Activated naive CD4-positive, alpha-beta T cell treated with anti-CD3 and anti-CD28 coated beads, Interleukin-2, amount 10 ng/mL, durations not matched to agents 7 days and 5 days (primary cell): ENCODE measurements at regions not wholly inside any gene's neighbourhood (a gene's known extent, or its start where the extent isn't known, plus 50 kb on each side); places are given as distances from the start of the nearest gene placed in this dataset.

ENCODE experiments used
- CTCF ChIA-PET: fragments of 350-600 bp; sonication (Branson Sonifier 250); formaldehyde crosslinking; loops from one replicate; lab custom pipeline; 2021; ENCODE audit warnings: antibody characterized with exemption; lab: Charles Lee
- DNase-seq: peaks from one replicate; pipeline ENCODE4 v3.0.0-alpha.2; 2020
- H3K27ac Mint-ChIP-seq: one replicate; pipeline ENCODE4 v1.8.0; 2021; ENCODE audit warnings: mild to moderate bottlenecking, moderate library complexity, mixed read lengths
- H3K27me3 Mint-ChIP-seq: one replicate; pipeline ENCODE4 v1.8.0; 2021; ENCODE audit warnings: mild to moderate bottlenecking, mixed read lengths
- H3K36me3 Mint-ChIP-seq: one replicate; pipeline ENCODE4 v1.8.0; 2021; ENCODE audit warnings: mixed read lengths
- H3K4me1 Mint-ChIP-seq: one replicate; pipeline ENCODE4 v1.8.0; 2021; ENCODE audit warnings: mixed read lengths
- H3K4me3 Mint-ChIP-seq: one replicate; pipeline ENCODE4 v1.8.0; 2021; ENCODE audit warnings: mild to moderate bottlenecking, moderate library complexity, mixed read lengths
- H3K9me3 Mint-ChIP-seq: one replicate; pipeline ENCODE4 v1.8.0; 2021; ENCODE audit warnings: mixed read lengths

GRCh38 chr16:76175718-76176117 lies 101.5 kb upstream of the CNTNAP4 start:
- Mint-ChIP-seq H3K27ac (no peak overlapping the region), H3K4me3 (no peak overlapping the region), H3K9me3 (peaks cover 15% of the 10 kb centered on the region), H3K4me1 (no peaks in the 10 kb centered on the region), H3K36me3 (no peaks in the 10 kb centered on the region), H3K27me3 (no peaks in the 10 kb centered on the region)
- DNase-seq = no peak
- CTCF ChIA-PET = no interaction called here

GRCh38 chr16:76176153-76176552 lies 101.0 kb upstream of the CNTNAP4 start:
- no peak overlapping the region for H3K27ac Mint-ChIP-seq
- no peaks in the 10 kb centered on the region for H3K4me1 Mint-ChIP-seq
- no peak overlapping the region for H3K4me3 Mint-ChIP-seq
- peaks cover 15% of the 10 kb centered on the region for H3K9me3 Mint-ChIP-seq
- H3K36me3 Mint-ChIP-seq = no peaks in the 10 kb centered on the region
- H3K27me3 Mint-ChIP-seq = no peaks in the 10 kb centered on the region
- CTCF ChIA-PET = no interaction called here
- DNase-seq = no peak

GRCh38 chr16:76176616-76177015 lies 100.6 kb upstream of the CNTNAP4 start:
- H3K36me3 Mint-ChIP-seq = no peaks in the 10 kb centered on the region
- H3K4me1 Mint-ChIP-seq = no peaks in the 10 kb centered on the region
- CTCF ChIA-PET = no interaction called here
- DNase-seq = no peak
- no peak overlapping the region for H3K4me3 Mint-ChIP-seq
- peaks cover 15% of the 10 kb centered on the region for H3K9me3 Mint-ChIP-seq
- H3K27ac Mint-ChIP-seq = no peak overlapping the region
- H3K27me3 Mint-ChIP-seq = no peaks in the 10 kb centered on the region

- peaks cover 11% of the 10 kb centered on the region for H3K9me3 Mint-ChIP-seq
- CTCF ChIA-PET = no interaction called here
- no peak overlapping the region for H3K4me3 Mint-ChIP-seq
- no peaks in the 10 kb centered on the region for H3K27me3 Mint-ChIP-seq
- H3K27ac Mint-ChIP-seq = no peak overlapping the region
- DNase-seq = no peak
- H3K36me3 Mint-ChIP-seq = no peaks in the 10 kb centered on the region
- no peaks in the 10 kb centered on the region for H3K4me1 Mint-ChIP-seq
Measured at GRCh38 chr16:76182041-76182635, 95.1 kb upstream of the CNTNAP4 start.

- DNase-seq = no peak
- no peaks in the 10 kb centered on the region for H3K4me1 Mint-ChIP-seq
- CTCF ChIA-PET = no interaction called here
- no peak overlapping the region for H3K27ac Mint-ChIP-seq
- H3K4me3 Mint-ChIP-seq = no peak overlapping the region
- H3K36me3 Mint-ChIP-seq = no peaks in the 10 kb centered on the region
- no peaks in the 10 kb centered on the region for H3K27me3 Mint-ChIP-seq
- H3K9me3 Mint-ChIP-seq = peaks cover 19% of the 10 kb centered on the region
Measured at GRCh38 chr16:76183647-76184046, 93.6 kb upstream of the CNTNAP4 start.

GRCh38 chr16:76190057-76190456 lies 87.1 kb upstream of the CNTNAP4 start:
- no peaks in the 10 kb centered on the region for H3K36me3 Mint-ChIP-seq
- CTCF ChIA-PET = interaction anchor here (0.6 kb wide), 1 partner anchor 236 kb away, joined by 3 read pairs; no protein-coding TSS in a partner anchor
- peaks cover 19% of the 10 kb centered on the region for H3K9me3 Mint-ChIP-seq
- no peaks in the 10 kb centered on the region for H3K4me1 Mint-ChIP-seq
- DNase-seq = no peak
- H3K27ac Mint-ChIP-seq = no peak overlapping the region
- no peak overlapping the region for H3K4me3 Mint-ChIP-seq
- no peaks in the 10 kb centered on the region for H3K27me3 Mint-ChIP-seq

- H3K36me3 Mint-ChIP-seq = no peaks in the 10 kb centered on the region
- H3K4me3 Mint-ChIP-seq = no peak overlapping the region
- DNase-seq = no peak
- no peaks in the 10 kb centered on the region for H3K4me1 Mint-ChIP-seq
- peaks cover 19% of the 10 kb centered on the region for H3K9me3 Mint-ChIP-seq
- no peaks in the 10 kb centered on the region for H3K27me3 Mint-ChIP-seq
- CTCF ChIA-PET = interaction anchor here (0.6 kb wide), 1 partner anchor 235 kb away, joined by 3 read pairs; no protein-coding TSS in a partner anchor
- no peak overlapping the region for H3K27ac Mint-ChIP-seq
Measured at GRCh38 chr16:76190480-76190879, 86.7 kb upstream of the CNTNAP4 start.

GRCh38 chr16:76193906-76194615 lies 83.1 kb upstream of the CNTNAP4 start:
- H3K4me3 Mint-ChIP-seq = no peak overlapping the region
- CTCF ChIA-PET = no interaction called here
- H3K9me3 Mint-ChIP-seq = peaks cover 2% of the 10 kb centered on the region
- H3K36me3 Mint-ChIP-seq = no peaks in the 10 kb centered on the region
- no peak overlapping the region for H3K27ac Mint-ChIP-seq
- no peaks in the 10 kb centered on the region for H3K4me1 Mint-ChIP-seq
- DNase-seq = no peak
- H3K27me3 Mint-ChIP-seq = no peaks in the 10 kb centered on the region

GRCh38 chr16:76194616-76195015 lies 82.6 kb upstream of the CNTNAP4 start:
- no peak for DNase-seq
- no peaks in the 10 kb centered on the region for H3K4me1 Mint-ChIP-seq

GRCh38 chr16:76195056-76195455 lies 82.1 kb upstream of the CNTNAP4 start:
- Mint-ChIP-seq H3K4me1 (no peaks in the 10 kb centered on the region), H3K27me3 (no peaks in the 10 kb centered on the region), H3K36me3 (no peaks in the 10 kb centered on the region), H3K27ac (no peak overlapping the region), H3K9me3 (peaks cover 4% of the 10 kb centered on the region), H3K4me3 (no peak overlapping the region)
- no peak for DNase-seq
- CTCF ChIA-PET = no interaction called here

More at GRCh38 chr16:76194616-76195015, 82.6 kb upstream of the CNTNAP4 start:
- Mint-ChIP-seq H3K4me3 (no peak overlapping the region), H3K27ac (no peak overlapping the region), H3K27me3 (no peaks in the 10 kb centered on the region), H3K36me3 (no peaks in the 10 kb centered on the region), H3K9me3 (peaks cover 2% of the 10 kb centered on the region)
- CTCF ChIA-PET = no interaction called here

GRCh38 chr16:76195648-76196047 lies 81.6 kb upstream of the CNTNAP4 start:
- Mint-ChIP-seq H3K27ac (no peak overlapping the region), H3K9me3 (peaks cover 4% of the 10 kb centered on the region), H3K4me3 (no peak overlapping the region), H3K4me1 (no peaks in the 10 kb centered on the region), H3K27me3 (no peaks in the 10 kb centered on the region), H3K36me3 (no peaks in the 10 kb centered on the region)
- DNase-seq = no peak
- CTCF ChIA-PET = no interaction called here

- Mint-ChIP-seq H3K27ac (no peak overlapping the region), H3K36me3 (no peaks in the 10 kb centered on the region), H3K4me1 (no peaks in the 10 kb centered on the region), H3K4me3 (no peak overlapping the region), H3K27me3 (no peaks in the 10 kb centered on the region), H3K9me3 (peaks cover 4% of the 10 kb centered on the region)
- no peak for DNase-seq
- CTCF ChIA-PET = no interaction called here
Measured at GRCh38 chr16:76197900-76198299, 79.3 kb upstream of the CNTNAP4 start.

- no peak overlapping the region for H3K4me3 Mint-ChIP-seq
- no peaks in the 10 kb centered on the region for H3K27me3 Mint-ChIP-seq
- no peaks in the 10 kb centered on the region for H3K4me1 Mint-ChIP-seq
- peaks cover 4% of the 10 kb centered on the region for H3K9me3 Mint-ChIP-seq
- no peak overlapping the region for H3K27ac Mint-ChIP-seq
- no peaks in the 10 kb centered on the region for H3K36me3 Mint-ChIP-seq
- DNase-seq = no peak
- CTCF ChIA-PET = no interaction called here
Measured at GRCh38 chr16:76199681-76200220, 77.5 kb upstream of the CNTNAP4 start.

GRCh38 chr16:76201385-76201784 lies 75.8 kb upstream of the CNTNAP4 start:
- Mint-ChIP-seq H3K4me3 (no peak overlapping the region), H3K4me1 (no peaks in the 10 kb centered on the region), H3K27ac (no peak overlapping the region), H3K36me3 (no peaks in the 10 kb centered on the region), H3K9me3 (peaks cover 4% of the 10 kb centered on the region), H3K27me3 (no peaks in the 10 kb centered on the region)
- DNase-seq = no peak
- CTCF ChIA-PET = no interaction called here

- H3K36me3 Mint-ChIP-seq = no peaks in the 10 kb centered on the region
- H3K27ac Mint-ChIP-seq = no peak overlapping the region
- no peaks in the 10 kb centered on the region for H3K27me3 Mint-ChIP-seq
- no peaks in the 10 kb centered on the region for H3K4me1 Mint-ChIP-seq
- H3K9me3 Mint-ChIP-seq = peaks cover 4% of the 10 kb centered on the region
- CTCF ChIA-PET = no interaction called here
- no peak overlapping the region for H3K4me3 Mint-ChIP-seq
- DNase-seq = no peak
Measured at GRCh38 chr16:76204249-76204648, 73.0 kb upstream of the CNTNAP4 start.
